Bronchial epithelial cell (primary cell): ENCODE measurements at regions not wholly inside any gene's neighbourhood (a gene's known extent, or its start where the extent isn't known, plus 50 kb on each side); places are given as distances from the start of the nearest gene placed in this dataset.

Source experiments
- DNase-seq: peaks from one replicate; pipeline ENCODE4 v3.0.0-alpha.2; 2010; ENCODE audit warnings: low read depth
- FAIRE-seq: peaks from 2 replicates; lab custom pipeline; 2011; peaks lifted over from hg19 to GRCh38; lab: Jason Lieb, UNC
- H3K27me3 ChIP-seq: 2 replicates; pipeline ENCODE4 v1.5.1; 2011; ENCODE audit warnings: low read length; ENCODE audit not compliant: control insufficient read depth, insufficient read depth
- H3K36me3 ChIP-seq: 2 replicates; pipeline ENCODE4 v1.5.1; 2011; ENCODE audit warnings: low read length; ENCODE audit not compliant: control insufficient read depth, insufficient read depth
- H3K4me3 ChIP-seq: 2 replicates; pipeline ENCODE4 v1.5.1; 2011; ENCODE audit warnings: mild to moderate bottlenecking, low read depth, low read length, control low read depth
- CTCF ChIP-seq: IDR thresholded peaks from 2 replicates; pipeline ENCODE4 v1.5.1; 2011; ENCODE audit warnings: mild to moderate bottlenecking, moderate library complexity, low read length, control low read depth, inconsistent platforms; ENCODE audit not compliant: insufficient read depth, severe bottlenecking

DNA sequence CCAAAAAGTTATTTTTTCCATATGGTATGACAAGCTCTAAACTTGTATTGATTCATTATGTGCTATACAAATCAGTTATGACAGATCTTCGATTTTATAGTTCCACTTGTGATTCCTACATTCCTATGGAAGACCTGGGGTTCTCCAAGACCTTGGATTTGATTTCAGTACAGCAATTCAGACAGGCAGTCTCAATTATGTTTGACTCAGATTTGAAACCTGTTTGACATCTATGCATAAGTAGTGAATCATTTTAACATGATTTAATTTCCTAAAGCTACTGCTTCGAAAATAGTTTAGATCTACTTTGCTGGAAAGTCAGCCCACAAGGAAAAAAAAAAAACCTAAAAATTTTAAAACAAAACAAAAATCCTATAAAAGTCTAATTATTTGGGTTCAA, 820.4 kb downstream of the LUZP2 start:
- no peaks in the 10 kb centered on the region for H3K36me3 ChIP-seq
- H3K27me3 ChIP-seq = no peaks in the 10 kb centered on the region
- FAIRE-seq = no peak
- no peak for TF ChIP-seq CTCF
- H3K4me3 ChIP-seq = no peak overlapping the region
- DNase-seq = peak; percentile 61

GRCh38 chr11:25319127-25319526, 822.3 kb downstream of the LUZP2 start:
- no peak for TF ChIP-seq CTCF
- no peaks in the 10 kb centered on the region for H3K36me3 ChIP-seq
- no peak overlapping the region for H3K4me3 ChIP-seq
- DNase-seq (peak; percentile 24), FAIRE-seq (no peak)
- H3K27me3 ChIP-seq = no peaks in the 10 kb centered on the region

DNA sequence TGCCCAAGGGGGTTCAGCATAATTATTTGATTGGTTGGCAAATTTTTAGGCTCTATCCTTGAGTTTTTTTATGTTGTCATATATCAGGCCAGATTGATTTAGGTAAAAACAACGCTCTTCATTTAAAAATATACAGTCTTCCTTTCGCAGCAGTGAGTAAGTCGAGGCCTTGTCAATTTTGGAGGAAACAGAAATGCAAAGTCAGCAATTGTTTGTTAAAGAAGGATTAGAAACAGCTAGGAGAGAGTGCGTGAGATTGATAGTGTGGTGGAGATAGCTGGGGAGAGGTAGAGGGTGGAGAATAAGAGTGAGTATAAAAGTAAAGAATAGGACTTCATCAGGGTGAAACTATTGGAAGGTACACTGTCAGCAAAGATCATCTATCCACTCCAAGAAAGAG, 830.8 kb downstream of the LUZP2 start:
- TF ChIP-seq CTCF = no peak
- FAIRE-seq = no peak

DNA sequence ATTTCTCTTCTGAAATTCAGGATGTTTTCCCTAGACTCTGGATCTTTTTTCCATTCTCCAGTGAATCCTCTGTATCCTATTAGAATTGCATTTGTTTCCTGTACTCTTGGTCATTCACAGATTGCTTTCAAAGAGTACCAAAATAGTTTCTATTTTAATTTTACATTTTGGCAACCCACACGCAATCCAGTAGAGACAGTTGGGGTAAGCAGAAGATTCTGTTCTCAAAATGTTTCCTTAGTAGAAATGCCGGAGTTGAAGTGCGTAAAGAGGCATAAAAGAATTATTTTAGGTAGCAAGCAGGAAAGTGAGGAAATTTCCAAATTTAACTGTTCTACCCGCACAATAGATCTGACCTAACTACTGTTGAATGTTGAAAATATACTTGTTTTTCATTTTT, 842.4 kb downstream of the LUZP2 start:
- FAIRE-seq (no peak), DNase-seq (no peak)
- H3K4me3 ChIP-seq = no peak overlapping the region
- H3K27me3 ChIP-seq = no peaks in the 10 kb centered on the region
- H3K36me3 ChIP-seq = no peaks in the 10 kb centered on the region
- TF ChIP-seq CTCF = no peak

More for the DNA sequence above, 830.8 kb downstream of the LUZP2 start:
- no peak for DNase-seq
- H3K4me3 ChIP-seq = no peak overlapping the region
- no peaks in the 10 kb centered on the region for H3K27me3 ChIP-seq
- H3K36me3 ChIP-seq = no peaks in the 10 kb centered on the region

DNA sequence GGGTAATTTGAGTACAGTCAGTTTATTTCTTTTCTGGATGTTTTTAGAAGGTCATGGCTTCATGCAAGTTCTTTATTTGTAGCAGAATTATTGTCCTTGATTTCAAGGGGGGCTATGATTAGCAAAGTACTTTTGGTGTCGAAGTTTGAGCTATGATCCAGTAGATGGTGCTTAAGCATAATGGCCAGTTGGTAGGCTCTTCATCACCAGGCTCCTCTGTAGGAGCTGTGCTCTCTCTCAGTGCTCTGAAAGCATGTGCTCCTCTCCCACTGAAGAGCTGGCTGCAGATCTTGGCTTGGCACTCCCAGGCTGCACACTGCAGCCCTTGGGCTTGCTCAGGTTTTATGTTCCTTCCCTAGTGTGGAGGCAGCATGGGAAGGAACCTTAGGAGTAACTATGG, 852.7 kb downstream of the LUZP2 start:
- DNase-seq (no peak), FAIRE-seq (no peak)
- Histone ChIP-seq H3K36me3 (no peaks in the 10 kb centered on the region), H3K4me3 (no peak overlapping the region), H3K27me3 (no peaks in the 10 kb centered on the region)
- TF ChIP-seq CTCF = no peak
